K562 (cell line): ENCODE measurements at regions not wholly inside any gene's neighbourhood (a gene's known extent, or its start where the extent isn't known, plus 50 kb on each side); places are given as distances from the start of the nearest gene placed in this dataset.
"Not testable (repeated sequence)": the region's sequence is repeated elsewhere in the genome, so short reads cannot be mapped to it uniquely, and the experiment has no call there.

Source experiments
- ATAC-seq: fragments of 200-7000 bp; cut with Tn5 transposase; 3 replicates; pipeline ENCODE4 v1.9.1; 2020; ENCODE audit warnings: moderate library complexity
- BruUV-seq: library from RNA; stranded (reverse); fragments of 400-500 nt; replicated peaks from 2 replicates; lab custom pipeline; 2021; lab: Mats Ljungman, UMichigan
- CTCF ChIA-PET: fragments of 300-600 bp; formaldehyde crosslinking; extraction: SDS; loops from one replicate; lab custom pipeline; 2021; ENCODE audit warnings: low intra/inter-chr PET ratio; lab: Yijun Ruan, JAX
- POLR2A ChIA-PET: fragments of 300-600, 350-650 bp; sonication (Branson Sonifier 250); formaldehyde crosslinking; extraction: SDS; loops from one replicate; lab custom pipeline; 2021; ENCODE audit warnings: antibody characterized with exemption, inconsistent platforms; lab: Yijun Ruan, JAX
- DNase-seq, 4 experiments: peaks; one replicate each; pipeline versions ENCODE4 v3.0.0 to v3.0.0-alpha.2; 2011 to 2018; ENCODE audit warnings: low spot score in 3 of 4, mixed read lengths in 3 of 4; ENCODE audit errors: extremely low read depth in 1 of 4
- FAIRE-seq: peaks from 2 replicates; lab custom pipeline; 2011; peaks lifted over from hg19 to GRCh38; lab: Jason Lieb, UNC
- H2AFZ ChIP-seq: 2 replicates; pipeline ENCODE4 v1.6.0; 2011; ENCODE audit warnings: low read depth, low read length, control low read depth, inconsistent platforms
- H3K27ac ChIP-seq: fragments of 200-600 bp; 3 replicates; pipeline ENCODE4 v1.8.0; 2011; ENCODE audit warnings: low read depth, mild to moderate bottlenecking, control low read depth, inconsistent platforms, low read length, moderate library complexity, mixed read lengths; ENCODE audit errors: extremely low read depth
- H3K27me3 ChIP-seq, 2 experiments: fragments of 300-600 bp in 1 of 2; 2 replicates in 1 of 2; 3 replicates in 1 of 2; pipeline versions ENCODE4 v1.6.0 to v1.8.0; 2011; ENCODE audit warnings: inconsistent platforms in 2 of 2, low read length in 2 of 2, mild to moderate bottlenecking in 1 of 2, mixed read lengths in 1 of 2, moderate library complexity in 1 of 2; ENCODE audit not compliant: control insufficient read depth in 2 of 2, insufficient read depth in 2 of 2
- H3K36me3 ChIP-seq: fragments of 300-600 bp; 3 replicates; pipeline ENCODE4 v1.8.0; 2011; ENCODE audit warnings: mild to moderate bottlenecking, low read length, inconsistent platforms; ENCODE audit not compliant: control insufficient read depth, insufficient read depth
- H3K4me1 ChIP-seq, 2 experiments: fragments of 200-600 bp in 1 of 2; replicated peaks in 1 of 2; 2 replicates in 1 of 2; 3 replicates in 1 of 2; pipeline versions ENCODE4 v1.5.1 to v1.8.0; 2011; ENCODE audit warnings: inconsistent platforms in 2 of 2, low read length in 2 of 2, mild to moderate bottlenecking in 1 of 2, mixed read lengths in 1 of 2, moderate library complexity in 1 of 2; ENCODE audit not compliant: control insufficient read depth in 2 of 2, insufficient read depth in 2 of 2
- H3K4me2 ChIP-seq: 2 replicates; pipeline ENCODE4 v1.6.1; 2011; ENCODE audit warnings: low read length, control low read depth, inconsistent platforms, mixed read lengths; ENCODE audit not compliant: insufficient read depth
- H3K4me3 ChIP-seq: fragments of 200-600 bp; sonication (generic), shearing (Covaris generic); 2 replicates; pipeline ENCODE4 v1.5.1; 2016; ENCODE audit warnings: control low read depth, inconsistent platforms
- H3K79me2 ChIP-seq: fragments of 200-600 bp; 3 replicates; pipeline ENCODE4 v1.8.0; 2011; ENCODE audit warnings: low read length, inconsistent platforms; ENCODE audit not compliant: control insufficient read depth, insufficient read depth
- H3K9ac ChIP-seq, 2 experiments: 2 replicates each; pipeline versions ENCODE4 v1.6.0 to v1.6.1; 2011; ENCODE audit warnings: low read depth in 2 of 2, low read length in 2 of 2, control low read depth in 1 of 2, inconsistent platforms in 1 of 2, mild to moderate bottlenecking in 1 of 2, mixed read lengths in 1 of 2; ENCODE audit not compliant: insufficient read depth in 1 of 2
- H3K9me1 ChIP-seq: one replicate; pipeline ENCODE4 v1.6.0; 2011; ENCODE audit warnings: inconsistent platforms, mild to moderate bottlenecking, low read length, moderate library complexity; ENCODE audit not compliant: control insufficient read depth, insufficient read depth
- H3K9me3 ChIP-seq: replicated peaks from 2 replicates; pipeline ENCODE4 v1.5.1; 2011; ENCODE audit warnings: low read depth, low read length, inconsistent platforms; ENCODE audit not compliant: control insufficient read depth, insufficient read depth
- H4K20me1 ChIP-seq: replicated peaks from 2 replicates; pipeline ENCODE4 v1.6.1; 2011; ENCODE audit warnings: low read length, inconsistent platforms, mixed read lengths; ENCODE audit not compliant: control insufficient read depth, insufficient read depth
- ADNP ChIP-seq: fragments of 200-800 bp; sonication (Bioruptor generic); IDR thresholded peaks from 2 replicates; pipeline ENCODE4 v1.6.1; 2016; ENCODE audit warnings: missing genetic modification characterization, missing compliant biosample characterization
- ARID1B ChIP-seq: fragments of 450-650 bp; IDR thresholded peaks from 2 replicates; pipeline ENCODE4 v1.6.1; 2016; ENCODE audit warnings: antibody characterized with exemption, mild to moderate bottlenecking, inconsistent platforms
- CBFA2T2 ChIP-seq: fragments of 450-650 bp; conservative IDR thresholded peaks from 2 replicates; pipeline ENCODE4 v1.6.1; 2017; ENCODE audit warnings: mild to moderate bottlenecking
- CBFA2T3 ChIP-seq: fragments of 450-650 bp; IDR thresholded peaks from 2 replicates; pipeline ENCODE4 v1.6.1; 2017
- CBX1 ChIP-seq: sonication (generic); IDR thresholded peaks from 2 replicates; pipeline ENCODE4 v1.6.1; 2016; ENCODE audit warnings: antibody characterized with exemption, low read depth, mild to moderate bottlenecking
- CREM ChIP-seq: IDR thresholded peaks from 2 replicates; pipeline ENCODE4 v1.6.1; 2014; ENCODE audit warnings: antibody characterized with exemption, low read depth
- FOSL1 ChIP-seq: fragments of 200-800 bp; sonication (Bioruptor generic); conservative IDR thresholded peaks from 2 replicates; pipeline ENCODE4 v1.6.1; 2016; ENCODE audit warnings: missing genetic modification characterization, missing compliant biosample characterization
- JUND ChIP-seq, 2 experiments: IDR thresholded peaks; 2 replicates in 1 of 2; 3 replicates in 1 of 2; pipeline ENCODE4 v1.6.1; 2011; ENCODE audit warnings: borderline replicate concordance in 2 of 2, low read depth in 2 of 2, low read length in 2 of 2, improper control_type of control experiment in 1 of 2, missing biosample characterization in 1 of 2, missing genetic modification characterization in 1 of 2, missing genetic modification reagents in 1 of 2
- NFYB ChIP-seq: IDR thresholded peaks from 2 replicates; pipeline ENCODE4 v1.6.1; 2011; ENCODE audit warnings: mild to moderate bottlenecking, moderate library complexity; ENCODE audit not compliant: insufficient read length; ENCODE audit errors: extremely low read depth
- WGBS: fragments of 100-300 bp; shearing (Covaris generic); methylation state at CpG from one replicate; pipeline ENCODE4 v1.1.6; 2016; ENCODE audit warnings: low coverage, mixed read lengths; ENCODE audit not compliant: insufficient coverage; ENCODE audit errors: missing lambda C conversion rate; 5-methylcytosine and 5-hydroxymethylcytosine counted together
- in situ Hi-C: fragments of 300-500 bp; cut with MboI; formaldehyde crosslinking; loops from 4 replicates; pipeline ENCODE4 v1.15.0; 2018; ENCODE audit warnings: inconsistent platforms, mixed read lengths
- intact Hi-C: fragments of 100-400 bp; cut with micrococcal nuclease; formaldehyde crosslinking; loops from 2 replicates; pipeline ENCODE4 v1.14.2; 2022
- TF ChIP-seq, protein P1 (sequence below), 2 experiments: fragments of 450-650 bp in 1 of 2; sonication (generic) in 1 of 2; formaldehyde crosslinking in 1 of 2; IDR thresholded peaks in 1 of 2; conservative IDR thresholded peaks in 1 of 2; 2 replicates each; pipeline versions ENCODE4 v1.6.1 to v1.8.1; 2016 to 2023; ENCODE audit warnings: mild to moderate bottlenecking in 2 of 2, moderate library complexity in 2 of 2, inconsistent platforms in 1 of 2, missing genetic modification reagents in 1 of 2

- peak overlapping the region; percentile 18; the same call in 1 of the 2 replicates for H2AFZ ChIP-seq
- BruUV-seq; H3K36me3 ChIP-seq; H3K9me3 ChIP-seq; in situ Hi-C loops; H4K20me1 ChIP-seq; H3K9ac ChIP-seq; H3K27ac ChIP-seq; intact Hi-C loops; H3K27me3 ChIP-seq; H3K9me1 ChIP-seq; H3K79me2 ChIP-seq; H3K4me3 ChIP-seq; FAIRE-seq; CTCF ChIA-PET; POLR2A ChIA-PET; TF ChIP-seq JUND (tag; IDR thresholded peaks at IDR 0.05; ENCODE audit: borderline replicate concordance, low read depth, low read length): not testable (repeated sequence)
- ATAC-seq (peak; percentile 59), DNase-seq (peak in 2 of 4 experiments; percentile 32 to 61)
- 0 out of 2 replicates have a peak, but pooled peaks have one; percentile 14 for TF ChIP-seq CREM
- peak; percentile 40; the same call in 1 of the 2 replicates for TF ChIP-seq CBFA2T3
- 0 out of 2 replicates have a peak, but pooled peaks have one; percentile 25 for TF ChIP-seq CBFA2T2
- TF ChIP-seq ADNP (tag), result 0 out of 2 replicates have a peak, but pooled peaks have one; percentile 7
- TF ChIP-seq FOSL1 (tag), result peak; percentile 58; the same call in 1 of the 2 replicates
- TF ChIP-seq ARID1B, result peak; percentile 61; the same call in 1 of the 2 replicates
- TF ChIP-seq CBX1, result 0 out of 2 replicates have a peak, but pooled peaks have one; percentile 27
- TF ChIP-seq JUND (IDR thresholded peaks at IDR 0.05; ENCODE audit: borderline replicate concordance, low read depth, low read length), result peak; percentile 45; the same call in 1 of the 2 replicates
- peak; percentile 26 for TF ChIP-seq NFYB
- TF ChIP-seq, protein P1, sequence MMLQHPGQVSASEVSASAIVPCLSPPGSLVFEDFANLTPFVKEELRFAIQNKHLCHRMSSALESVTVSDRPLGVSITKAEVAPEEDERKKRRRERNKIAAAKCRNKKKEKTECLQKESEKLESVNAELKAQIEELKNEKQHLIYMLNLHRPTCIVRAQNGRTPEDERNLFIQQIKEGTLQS (IDR thresholded peaks at IDR 0.05), result peak; percentile 11; the same call in 1 of the 2 replicates
- TF ChIP-seq, protein P1 (CRISPR knock-in tag; conservative IDR thresholded peaks at IDR 0.05), result not testable (repeated sequence)
- peak overlapping the region; percentile 23; the same call in 1 of the 2 replicates for H3K4me2 ChIP-seq
- 31% methylated on average over 8 of the region's 8 CpGs for WGBS
- H3K4me1 ChIP-seq, result peaks cover 0 to 15% of the 10 kb centered on the region in 2 experiments; a peak in 3 of 5 replicates
These were observed 361.7 kb downstream of the TYW1 start for GRCh38 chr7:67358316-67358715.
